Panc1 (cell line): ENCODE measurements at regions not wholly inside any gene's neighbourhood (a gene's known extent, or its start where the extent isn't known, plus 50 kb on each side); places are given as distances from the start of the nearest gene placed in this dataset.

Experiments used
- POLR2AphosphoS5 ChIP-seq: IDR thresholded peaks from 2 replicates; pipeline ENCODE4 v1.6.1; 2012; ENCODE audit warnings: mild to moderate bottlenecking, low read depth, low read length, moderate library complexity
- SIN3A ChIP-seq: IDR thresholded peaks from 2 replicates; pipeline ENCODE4 v1.6.1; 2012; ENCODE audit warnings: low read depth, mild to moderate bottlenecking, low read length, moderate library complexity, borderline replicate concordance; ENCODE audit not compliant: insufficient read depth
- TF ChIP-seq, protein P1 (sequence below): fragments of 450-650 bp; IDR thresholded peaks from 2 replicates; pipeline ENCODE4 v1.5.1; 2017; ENCODE audit warnings: mild to moderate bottlenecking

DNA sequence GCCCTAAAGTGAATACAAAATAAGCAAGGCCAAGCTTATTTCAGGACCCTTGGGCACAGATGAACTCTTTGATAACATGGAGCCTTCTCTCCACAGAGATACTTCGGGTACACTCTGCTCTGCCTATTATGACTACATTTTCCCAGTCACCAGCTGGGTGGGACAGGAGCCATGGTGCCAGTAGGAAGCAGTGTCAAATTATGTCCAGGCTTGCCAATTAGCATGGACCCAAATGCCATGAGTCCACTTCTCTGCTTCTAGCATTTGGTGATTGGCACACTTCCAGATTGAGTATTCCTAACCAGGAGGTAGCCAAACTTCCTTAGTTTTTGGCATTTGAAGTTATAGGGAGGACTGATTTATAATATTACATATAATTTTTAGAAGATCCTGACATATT lies 513.8 kb upstream of the HTR1E start:
- TF ChIP-seq POLR2AphosphoS5 (no peak), SIN3A (no peak)
- TF ChIP-seq, protein P1, sequence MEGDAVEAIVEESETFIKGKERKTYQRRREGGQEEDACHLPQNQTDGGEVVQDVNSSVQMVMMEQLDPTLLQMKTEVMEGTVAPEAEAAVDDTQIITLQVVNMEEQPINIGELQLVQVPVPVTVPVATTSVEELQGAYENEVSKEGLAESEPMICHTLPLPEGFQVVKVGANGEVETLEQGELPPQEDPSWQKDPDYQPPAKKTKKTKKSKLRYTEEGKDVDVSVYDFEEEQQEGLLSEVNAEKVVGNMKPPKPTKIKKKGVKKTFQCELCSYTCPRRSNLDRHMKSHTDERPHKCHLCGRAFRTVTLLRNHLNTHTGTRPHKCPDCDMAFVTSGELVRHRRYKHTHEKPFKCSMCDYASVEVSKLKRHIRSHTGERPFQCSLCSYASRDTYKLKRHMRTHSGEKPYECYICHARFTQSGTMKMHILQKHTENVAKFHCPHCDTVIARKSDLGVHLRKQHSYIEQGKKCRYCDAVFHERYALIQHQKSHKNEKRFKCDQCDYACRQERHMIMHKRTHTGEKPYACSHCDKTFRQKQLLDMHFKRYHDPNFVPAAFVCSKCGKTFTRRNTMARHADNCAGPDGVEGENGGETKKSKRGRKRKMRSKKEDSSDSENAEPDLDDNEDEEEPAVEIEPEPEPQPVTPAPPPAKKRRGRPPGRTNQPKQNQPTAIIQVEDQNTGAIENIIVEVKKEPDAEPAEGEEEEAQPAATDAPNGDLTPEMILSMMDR = no peak
